Suprapubic skin (tissue), 4 donors: ENCODE measurements at regions not wholly inside any gene's neighbourhood (a gene's known extent, or its start where the extent isn't known, plus 50 kb on each side); places are given as distances from the start of the nearest gene placed in this dataset.

Experiments
- DNase-seq, 2 donors: peaks; one replicate each; pipeline ENCODE4 v3.0.0-alpha.2; 2019; ENCODE audit warnings: low spot score in 2 of 2
- H3K27ac ChIP-seq: fragments of 200-600 bp; sonication (generic); one replicate; pipeline ENCODE4 v1.5.1; 2019
- H3K27me3 ChIP-seq: fragments of 200-600 bp; sonication (generic); one replicate; pipeline ENCODE4 v1.5.1; 2019
- H3K36me3 ChIP-seq: fragments of 200-600 bp; sonication (generic); one replicate; pipeline ENCODE4 v1.5.1; 2019
- H3K4me1 ChIP-seq: fragments of 200-600 bp; sonication (generic); one replicate; pipeline ENCODE4 v1.5.1; 2019
- H3K4me3 ChIP-seq: fragments of 200-600 bp; sonication (generic); one replicate; pipeline ENCODE4 v1.5.1; 2019; ENCODE audit warnings: mild to moderate bottlenecking
- H3K9me3 ChIP-seq: fragments of 200-600 bp; sonication (generic); one replicate; pipeline ENCODE4 v1.5.1; 2019
- EP300 ChIP-seq: sonication (generic); formaldehyde crosslinking; IDR thresholded peaks from one replicate; pipeline ENCODE4 v1.6.1; 2017; ENCODE audit warnings: antibody characterized with exemption
- POLR2A ChIP-seq, 2 donors: fragments of 450-650 bp; IDR thresholded peaks; one replicate each; pipeline ENCODE4 v1.6.1; 2017; ENCODE audit warnings: antibody characterized with exemption in 2 of 2, mild to moderate bottlenecking in 2 of 2, moderate library complexity in 2 of 2
- POLR2AphosphoS5 ChIP-seq, 3 donors: sonication (generic); formaldehyde crosslinking; IDR thresholded peaks; one replicate each; pipeline ENCODE4 v1.6.1; 2017; ENCODE audit warnings: antibody characterized with exemption in 3 of 3
- WGBS: methylation state at CpG from one replicate; pipeline ENCODE4 v1.1.5; 2018; 5-methylcytosine and 5-hydroxymethylcytosine counted together
- TF ChIP-seq, protein P1 (sequence below), 2 donors: fragments of 200-600 bp in 1 of 2; fragments of 450-650 bp in 1 of 2; sonication (generic) in 1 of 2; IDR thresholded peaks; one replicate each; pipeline ENCODE4 v1.5.1; 2016 to 2019; ENCODE audit warnings: antibody characterized with exemption in 2 of 2, mild to moderate bottlenecking in 1 of 2, moderate library complexity in 1 of 2

DNA sequence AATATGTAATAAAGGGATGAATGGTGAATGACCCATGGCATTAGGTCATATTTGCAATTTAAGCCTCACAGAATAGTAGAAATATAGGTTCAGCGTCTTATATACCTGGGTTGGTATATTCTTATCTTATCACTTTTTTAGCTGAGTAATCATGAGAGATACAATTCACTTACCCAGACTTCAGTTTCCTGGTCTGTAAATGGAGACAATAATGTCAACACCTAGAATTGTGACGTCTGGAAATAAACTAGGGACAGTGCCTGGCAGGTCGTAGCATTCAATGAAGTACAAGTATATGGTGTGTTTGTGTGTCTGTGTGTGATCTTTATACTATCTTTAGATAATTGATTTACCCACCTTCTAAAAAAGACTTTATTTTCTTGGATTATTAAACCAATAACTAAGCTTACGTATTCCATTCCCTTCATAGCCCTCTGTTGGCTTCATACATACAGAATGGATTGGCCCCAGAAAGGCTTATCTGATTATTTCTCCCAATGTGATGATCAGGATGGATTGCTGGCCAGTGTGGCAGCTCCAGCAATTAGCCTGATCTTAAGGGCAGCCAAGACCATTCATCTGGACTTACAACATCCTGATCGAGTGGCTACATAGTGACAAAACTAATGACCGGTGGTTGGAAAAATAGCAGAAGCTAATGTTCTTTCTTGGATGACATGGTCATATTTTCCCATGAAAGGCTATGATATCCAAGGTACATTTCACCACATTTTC is 121.2 kb upstream of the NPVF start:
- 89% methylated on average over 6 of the region's 6 CpGs for WGBS
- Histone ChIP-seq H3K27ac (no peak overlapping the region), H3K9me3 (no peaks in the 10 kb centered on the region), H3K4me3 (no peak overlapping the region), H3K36me3 (no peaks in the 10 kb centered on the region), H3K27me3 (no peaks in the 10 kb centered on the region), H3K4me1 (no peaks in the 10 kb centered on the region)
- TF ChIP-seq POLR2A (IDR thresholded peaks at IDR 0.05) (no peak), POLR2AphosphoS5 (IDR thresholded peaks at IDR 0.05) (no peak), EP300 (no peak)
- TF ChIP-seq, protein P1, sequence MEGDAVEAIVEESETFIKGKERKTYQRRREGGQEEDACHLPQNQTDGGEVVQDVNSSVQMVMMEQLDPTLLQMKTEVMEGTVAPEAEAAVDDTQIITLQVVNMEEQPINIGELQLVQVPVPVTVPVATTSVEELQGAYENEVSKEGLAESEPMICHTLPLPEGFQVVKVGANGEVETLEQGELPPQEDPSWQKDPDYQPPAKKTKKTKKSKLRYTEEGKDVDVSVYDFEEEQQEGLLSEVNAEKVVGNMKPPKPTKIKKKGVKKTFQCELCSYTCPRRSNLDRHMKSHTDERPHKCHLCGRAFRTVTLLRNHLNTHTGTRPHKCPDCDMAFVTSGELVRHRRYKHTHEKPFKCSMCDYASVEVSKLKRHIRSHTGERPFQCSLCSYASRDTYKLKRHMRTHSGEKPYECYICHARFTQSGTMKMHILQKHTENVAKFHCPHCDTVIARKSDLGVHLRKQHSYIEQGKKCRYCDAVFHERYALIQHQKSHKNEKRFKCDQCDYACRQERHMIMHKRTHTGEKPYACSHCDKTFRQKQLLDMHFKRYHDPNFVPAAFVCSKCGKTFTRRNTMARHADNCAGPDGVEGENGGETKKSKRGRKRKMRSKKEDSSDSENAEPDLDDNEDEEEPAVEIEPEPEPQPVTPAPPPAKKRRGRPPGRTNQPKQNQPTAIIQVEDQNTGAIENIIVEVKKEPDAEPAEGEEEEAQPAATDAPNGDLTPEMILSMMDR (IDR thresholded peaks at IDR 0.05) = no peak
- DNase-seq = no peak

DNA sequence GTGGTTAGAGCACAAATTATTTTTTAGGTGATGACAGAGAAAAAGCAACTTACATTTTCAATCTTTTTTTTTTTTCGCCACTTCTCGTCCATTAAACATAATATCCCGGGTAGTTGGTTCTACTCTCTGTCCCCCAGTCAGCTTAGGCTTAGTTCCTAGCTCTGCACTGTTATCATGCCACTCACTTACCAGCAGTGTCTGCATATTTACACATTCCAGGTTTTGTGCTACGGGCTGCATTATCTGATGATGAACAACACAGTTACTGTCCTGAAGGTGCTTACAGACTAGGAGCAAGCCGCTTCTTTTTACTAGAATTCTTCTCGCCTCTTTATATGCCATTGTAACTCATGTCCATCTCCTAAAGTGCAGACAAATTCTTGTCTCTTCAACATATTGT is 121.8 kb upstream of the NPVF start:
- H3K4me3 ChIP-seq = no peak overlapping the region
- H3K27me3 ChIP-seq = no peaks in the 10 kb centered on the region
- no peak overlapping the region for H3K27ac ChIP-seq
- H3K4me1 ChIP-seq = no peaks in the 10 kb centered on the region
- WGBS = 95% methylated on average over 6 of the region's 6 CpGs
- H3K9me3 ChIP-seq = no peaks in the 10 kb centered on the region
- TF ChIP-seq EP300 (no peak), POLR2AphosphoS5 (IDR thresholded peaks at IDR 0.05) (no peak), POLR2A (IDR thresholded peaks at IDR 0.05) (no peak)
- TF ChIP-seq, protein P1 (IDR thresholded peaks at IDR 0.05) = no peak
- H3K36me3 ChIP-seq = no peaks in the 10 kb centered on the region
- DNase-seq = no peak

DNA sequence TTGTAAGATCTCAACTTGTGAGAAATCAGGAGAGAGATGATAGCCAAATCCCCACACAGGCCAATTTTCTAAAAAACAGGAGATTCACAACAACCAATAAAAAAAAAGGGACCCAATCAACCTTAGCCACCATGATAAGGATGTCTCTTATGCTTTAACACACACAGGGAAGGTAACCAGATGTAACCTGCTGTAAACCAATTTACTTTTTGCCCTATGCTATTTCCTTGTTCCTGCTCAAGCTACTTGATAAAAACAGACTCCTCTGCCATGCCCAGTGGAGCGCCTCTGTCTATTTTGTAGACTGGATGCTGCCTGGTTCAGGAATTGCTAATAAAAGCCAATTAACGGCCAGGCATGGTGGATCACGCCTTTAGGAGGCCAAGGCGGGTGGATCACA is 123.5 kb upstream of the NPVF start:
- H3K27ac ChIP-seq = no peak overlapping the region
- TF ChIP-seq POLR2AphosphoS5 (IDR thresholded peaks at IDR 0.05) (no peak), POLR2A (IDR thresholded peaks at IDR 0.05) (no peak), EP300 (no peak)
- TF ChIP-seq, protein P1 (IDR thresholded peaks at IDR 0.05) = no peak
- H3K4me3 ChIP-seq = no peak overlapping the region
- no peaks in the 10 kb centered on the region for H3K9me3 ChIP-seq
- no peaks in the 10 kb centered on the region for H3K4me1 ChIP-seq
- DNase-seq = no peak
- 93% methylated on average over 4 of the region's 4 CpGs for WGBS
- no peaks in the 10 kb centered on the region for H3K27me3 ChIP-seq
- no peaks in the 10 kb centered on the region for H3K36me3 ChIP-seq

DNA sequence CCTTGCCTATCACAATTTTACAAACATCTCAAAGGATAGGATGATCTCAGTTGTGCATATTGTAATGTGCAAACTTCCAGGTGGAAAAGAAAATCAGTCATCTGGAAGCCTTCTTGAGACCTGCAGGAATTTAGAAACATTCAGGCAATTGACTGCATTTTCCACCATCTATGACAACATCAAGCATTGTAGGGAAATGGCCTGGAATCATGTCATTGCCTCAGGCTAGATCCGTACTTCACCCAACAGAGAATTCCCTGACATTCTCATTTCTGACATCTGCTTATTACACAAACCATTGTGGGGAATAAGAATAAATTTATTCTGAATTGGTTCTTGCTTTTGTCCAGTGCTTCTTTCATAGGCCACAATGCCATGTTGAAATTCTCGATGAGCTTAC is 124.9 kb upstream of the NPVF start:
- H3K4me1 ChIP-seq = no peaks in the 10 kb centered on the region
- TF ChIP-seq POLR2AphosphoS5 (IDR thresholded peaks at IDR 0.05) (no peak), EP300 (no peak), POLR2A (IDR thresholded peaks at IDR 0.05) (no peak)
- TF ChIP-seq, protein P1 (IDR thresholded peaks at IDR 0.05) = no peak
- no peak for DNase-seq
- H3K4me3 ChIP-seq = no peak overlapping the region
- H3K27ac ChIP-seq = no peak overlapping the region
- H3K36me3 ChIP-seq = no peaks in the 10 kb centered on the region
- H3K27me3 ChIP-seq = no peaks in the 10 kb centered on the region
- H3K9me3 ChIP-seq = no peaks in the 10 kb centered on the region
- WGBS = 66% methylated on average over 2 of the region's 2 CpGs

DNA sequence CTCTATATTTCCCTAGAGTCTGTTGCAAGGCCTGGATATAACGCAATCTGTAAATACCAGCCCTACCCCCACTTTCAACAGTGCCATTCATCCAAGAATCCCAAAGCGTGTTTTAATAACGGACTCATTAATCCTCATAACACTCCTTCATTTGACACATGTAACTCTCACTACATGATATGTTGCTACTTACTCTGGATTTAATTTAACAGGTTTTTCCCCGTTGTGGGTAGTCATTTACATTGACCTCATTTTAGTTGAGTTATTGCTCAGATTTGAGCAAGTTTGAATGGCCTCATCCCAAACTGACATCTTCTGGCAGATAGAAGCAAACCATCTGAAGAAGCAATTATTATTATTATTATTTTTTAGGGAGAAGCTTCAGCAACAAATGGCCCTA is 125.4 kb upstream of the NPVF start:
- Histone ChIP-seq H3K4me3 (no peak overlapping the region), H3K36me3 (no peaks in the 10 kb centered on the region), H3K27me3 (no peaks in the 10 kb centered on the region), H3K9me3 (no peaks in the 10 kb centered on the region), H3K27ac (no peak overlapping the region), H3K4me1 (no peaks in the 10 kb centered on the region)
- 82% methylated on average over 4 of the region's 4 CpGs for WGBS
- no peak for DNase-seq
- TF ChIP-seq, protein P1 (IDR thresholded peaks at IDR 0.05) = no peak
- TF ChIP-seq EP300 (no peak), POLR2A (IDR thresholded peaks at IDR 0.05) (no peak), POLR2AphosphoS5 (IDR thresholded peaks at IDR 0.05) (no peak)
